Fibroblast of pulmonary artery (primary cell): ENCODE measurements at regions not wholly inside any gene's neighbourhood (a gene's known extent, or its start where the extent isn't known, plus 50 kb on each side); places are given as distances from the start of the nearest gene placed in this dataset.

ENCODE experiments used
- DNase-seq: peaks from one replicate; pipeline ENCODE4 v3.0.0-alpha.2; 2010; ENCODE audit warnings: low read depth
- H3K4me3 ChIP-seq: replicated peaks from 2 replicates; pipeline ENCODE4 v1.5.1; 2011; ENCODE audit warnings: low read depth, mild to moderate bottlenecking, control low read depth, low read length, moderate library complexity
- TF ChIP-seq, protein P1 (sequence below): IDR thresholded peaks from 2 replicates; pipeline ENCODE4 v1.5.1; 2011; ENCODE audit warnings: mild to moderate bottlenecking, control low read depth, low read length, inconsistent platforms; ENCODE audit errors: missing control alignments

GRCh38 chr3:56915966-56916586, 114.3 kb upstream of the ARHGEF3 start:
- no peak for DNase-seq
- TF ChIP-seq, protein P1, sequence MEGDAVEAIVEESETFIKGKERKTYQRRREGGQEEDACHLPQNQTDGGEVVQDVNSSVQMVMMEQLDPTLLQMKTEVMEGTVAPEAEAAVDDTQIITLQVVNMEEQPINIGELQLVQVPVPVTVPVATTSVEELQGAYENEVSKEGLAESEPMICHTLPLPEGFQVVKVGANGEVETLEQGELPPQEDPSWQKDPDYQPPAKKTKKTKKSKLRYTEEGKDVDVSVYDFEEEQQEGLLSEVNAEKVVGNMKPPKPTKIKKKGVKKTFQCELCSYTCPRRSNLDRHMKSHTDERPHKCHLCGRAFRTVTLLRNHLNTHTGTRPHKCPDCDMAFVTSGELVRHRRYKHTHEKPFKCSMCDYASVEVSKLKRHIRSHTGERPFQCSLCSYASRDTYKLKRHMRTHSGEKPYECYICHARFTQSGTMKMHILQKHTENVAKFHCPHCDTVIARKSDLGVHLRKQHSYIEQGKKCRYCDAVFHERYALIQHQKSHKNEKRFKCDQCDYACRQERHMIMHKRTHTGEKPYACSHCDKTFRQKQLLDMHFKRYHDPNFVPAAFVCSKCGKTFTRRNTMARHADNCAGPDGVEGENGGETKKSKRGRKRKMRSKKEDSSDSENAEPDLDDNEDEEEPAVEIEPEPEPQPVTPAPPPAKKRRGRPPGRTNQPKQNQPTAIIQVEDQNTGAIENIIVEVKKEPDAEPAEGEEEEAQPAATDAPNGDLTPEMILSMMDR: no peak
- no peak overlapping the region for H3K4me3 ChIP-seq

GRCh38 chr3:56914646-56915045, 112.9 kb upstream of the ARHGEF3 start:
- DNase-seq: no peak
- TF ChIP-seq, protein P1: no peak
- H3K4me3 ChIP-seq: no peak overlapping the region

DNA sequence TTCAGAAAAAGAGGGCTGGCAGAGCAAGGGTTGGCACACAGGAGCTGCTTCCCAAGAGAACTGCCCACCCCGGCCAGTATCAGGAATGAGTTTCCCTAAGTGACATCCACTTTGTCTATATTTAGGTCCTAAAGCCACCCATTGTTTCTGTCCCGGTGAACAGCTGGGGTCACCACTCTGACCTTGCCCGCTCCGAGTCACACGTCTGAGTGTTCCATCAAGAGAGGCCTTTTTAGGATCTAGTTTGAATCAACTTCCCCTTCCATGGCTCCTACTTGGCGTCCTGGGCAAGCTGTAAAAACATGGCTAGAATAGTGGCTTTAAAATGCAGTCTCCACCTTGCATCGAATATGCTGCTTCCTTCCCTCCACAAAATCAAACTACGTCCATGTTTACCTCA, 109.6 kb upstream of the ARHGEF3 start:
- H3K4me3 ChIP-seq: no peak overlapping the region
- TF ChIP-seq, protein P1: no peak
- DNase-seq: no peak

GRCh38 chr3:56909349-56909748, 107.6 kb upstream of the ARHGEF3 start:
- TF ChIP-seq, protein P1: no peak
- no peak for DNase-seq
- H3K4me3 ChIP-seq: no peak overlapping the region

DNA sequence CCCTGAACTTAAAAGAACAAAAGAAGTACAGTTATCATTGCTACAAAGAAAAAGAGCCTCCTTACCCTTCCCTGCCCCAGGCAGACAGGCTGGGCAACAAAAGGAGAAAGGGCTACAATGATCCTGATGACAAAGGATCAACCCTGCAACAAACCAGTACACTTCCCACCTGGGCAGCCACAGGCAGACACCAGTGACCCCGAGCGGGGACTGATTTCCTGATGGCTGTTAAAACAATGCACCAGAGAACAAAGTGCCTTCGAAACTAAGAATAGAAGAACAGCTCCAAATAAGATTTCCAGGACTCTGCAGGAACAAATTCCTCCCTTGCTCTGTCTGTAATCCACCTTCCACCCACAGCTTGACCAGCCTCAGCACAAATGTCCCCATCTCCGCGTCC, 106.3 kb upstream of the ARHGEF3 start:
- no peak for DNase-seq
- H3K4me3 ChIP-seq: no peak overlapping the region
- TF ChIP-seq, protein P1: no peak

DNA sequence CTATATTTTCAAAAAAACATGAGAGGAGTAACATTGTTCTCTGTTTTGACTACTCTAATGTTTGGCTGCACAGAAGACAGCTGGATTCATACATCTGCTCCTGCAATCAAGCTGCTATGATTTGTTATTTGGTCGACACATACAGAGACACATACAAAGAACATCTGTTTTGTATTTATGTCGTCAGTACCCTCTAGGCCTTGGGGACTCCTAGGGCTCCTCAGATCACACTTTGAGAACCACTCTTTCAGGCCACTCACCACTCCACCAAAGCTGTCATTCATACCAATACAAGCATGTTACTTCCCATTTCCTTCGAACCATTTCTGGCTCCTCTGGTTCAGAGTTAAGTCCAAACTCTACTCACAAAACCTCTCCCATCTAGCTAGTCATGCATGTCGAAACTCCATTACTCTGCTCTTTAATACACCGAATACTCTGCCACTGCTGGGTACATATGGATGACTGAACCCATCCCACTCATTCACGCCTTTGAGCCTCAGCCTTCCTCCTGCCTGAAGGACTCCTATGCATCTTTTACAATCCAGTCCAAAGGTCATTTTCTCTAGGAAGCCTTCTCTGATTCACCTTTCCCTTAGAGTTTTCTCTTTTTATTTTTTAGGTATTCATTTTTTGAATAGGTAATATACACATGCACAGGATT, 102.9 kb upstream of the ARHGEF3 start:
- TF ChIP-seq, protein P1: no peak
- H3K4me3 ChIP-seq: no peak overlapping the region
- DNase-seq: no peak
